Mucosa of descending colon (tissue), 3 donors: ENCODE measurements at regions not wholly inside any gene's neighbourhood (a gene's known extent, or its start where the extent isn't known, plus 50 kb on each side); places are given as distances from the start of the nearest gene placed in this dataset.

Experiments
- ATAC-seq: fragments of 200-7000 bp; cut with Tn5 transposase; one replicate; pipeline ENCODE4 v1.9.1; 2020; ENCODE audit warnings: mild to moderate bottlenecking, moderate library complexity
- DNase-seq, 3 donors: peaks; one replicate each; pipeline ENCODE4 v3.0.0-alpha.2; 2020
- H3K36me3 ChIP-seq: fragments of 200-600 bp; one replicate; pipeline ENCODE4 v1.8.0; 2021; ENCODE audit warnings: low read depth, mild to moderate bottlenecking
- H3K4me1 ChIP-seq: fragments of 200-600 bp; one replicate; pipeline ENCODE4 v1.8.0; 2021; ENCODE audit warnings: low read depth, mild to moderate bottlenecking
- H3K4me3 ChIP-seq: fragments of 200-600 bp; one replicate; pipeline ENCODE4 v1.8.0; 2021; ENCODE audit warnings: mild to moderate bottlenecking
- H3K9me3 ChIP-seq: fragments of 200-600 bp; one replicate; pipeline ENCODE4 v1.8.0; 2021; ENCODE audit warnings: mild to moderate bottlenecking
- intact Hi-C, 2 donors: fragments of 100-400 bp; cut with DNase I in 1 of 2; cut with micrococcal nuclease in 1 of 2; formaldehyde crosslinking; loops; one replicate each; pipeline versions ENCODE4 v1.11.0 to v1.11.1; 2022; cut with DNase I, micrococcal nuclease
- TF ChIP-seq, protein P1 (sequence below): fragments of 200-600 bp; IDR thresholded peaks from one replicate; pipeline ENCODE4 v1.8.0; 2022; ENCODE audit warnings: antibody characterized with exemption, mild to moderate bottlenecking
- donor health status: DM: no; HTN: no; CAD: no; lungs with moderate emphysema.
- donor health status: DM: no; HTN: no; CAD: no.
- donor health status: DM: no; HTN: yes; CAD: no.

- DNase-seq (no peak), ATAC-seq (no peak)
- no peaks in the 10 kb centered on the region for H3K4me1 ChIP-seq
- TF ChIP-seq, protein P1, sequence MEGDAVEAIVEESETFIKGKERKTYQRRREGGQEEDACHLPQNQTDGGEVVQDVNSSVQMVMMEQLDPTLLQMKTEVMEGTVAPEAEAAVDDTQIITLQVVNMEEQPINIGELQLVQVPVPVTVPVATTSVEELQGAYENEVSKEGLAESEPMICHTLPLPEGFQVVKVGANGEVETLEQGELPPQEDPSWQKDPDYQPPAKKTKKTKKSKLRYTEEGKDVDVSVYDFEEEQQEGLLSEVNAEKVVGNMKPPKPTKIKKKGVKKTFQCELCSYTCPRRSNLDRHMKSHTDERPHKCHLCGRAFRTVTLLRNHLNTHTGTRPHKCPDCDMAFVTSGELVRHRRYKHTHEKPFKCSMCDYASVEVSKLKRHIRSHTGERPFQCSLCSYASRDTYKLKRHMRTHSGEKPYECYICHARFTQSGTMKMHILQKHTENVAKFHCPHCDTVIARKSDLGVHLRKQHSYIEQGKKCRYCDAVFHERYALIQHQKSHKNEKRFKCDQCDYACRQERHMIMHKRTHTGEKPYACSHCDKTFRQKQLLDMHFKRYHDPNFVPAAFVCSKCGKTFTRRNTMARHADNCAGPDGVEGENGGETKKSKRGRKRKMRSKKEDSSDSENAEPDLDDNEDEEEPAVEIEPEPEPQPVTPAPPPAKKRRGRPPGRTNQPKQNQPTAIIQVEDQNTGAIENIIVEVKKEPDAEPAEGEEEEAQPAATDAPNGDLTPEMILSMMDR: no peak
- peaks cover 45% of the 10 kb centered on the region for H3K9me3 ChIP-seq
- H3K36me3 ChIP-seq: no peaks in the 10 kb centered on the region
- no peak overlapping the region for H3K4me3 ChIP-seq
- intact Hi-C loops: no loop called here
Observed at GRCh38 chr14:101207897-101208296, 304.4 kb upstream of the RTL1 start.

- H3K36me3 ChIP-seq: no peaks in the 10 kb centered on the region
- TF ChIP-seq, protein P1: no peak
- intact Hi-C loops: no loop called here
- DNase-seq (no peak), ATAC-seq (no peak)
- peaks cover 43% of the 10 kb centered on the region for H3K9me3 ChIP-seq
- no peaks in the 10 kb centered on the region for H3K4me1 ChIP-seq
- H3K4me3 ChIP-seq: no peak overlapping the region
Observed at GRCh38 chr14:101209594-101209993, 306.1 kb upstream of the RTL1 start.

DNA sequence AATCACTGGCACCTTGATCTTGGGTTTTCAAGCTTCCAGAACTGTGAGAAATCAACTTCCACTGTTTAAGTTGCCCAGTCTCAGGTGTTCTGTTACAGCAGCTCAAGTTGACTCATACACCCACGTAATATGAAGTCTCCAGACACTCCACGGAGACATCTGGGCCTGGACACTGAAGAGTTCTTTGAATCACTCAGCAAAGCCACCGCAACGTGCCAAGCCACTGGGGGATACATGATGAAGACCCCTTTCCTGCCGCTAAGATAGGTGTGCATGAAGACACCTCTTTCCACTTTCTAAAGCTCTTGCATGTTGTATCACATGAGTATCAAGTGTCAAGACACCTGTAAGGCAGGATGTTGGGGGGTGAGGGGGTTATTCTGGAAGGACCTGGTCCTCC is 311.7 kb upstream of the RTL1 start:
- DNase-seq (no peak), ATAC-seq (no peak)
- intact Hi-C loops: no loop called here
- Histone ChIP-seq H3K36me3 (no peaks in the 10 kb centered on the region), H3K4me3 (no peak overlapping the region), H3K4me1 (no peaks in the 10 kb centered on the region), H3K9me3 (peaks cover 3% of the 10 kb centered on the region)
- TF ChIP-seq, protein P1: no peak

DNA sequence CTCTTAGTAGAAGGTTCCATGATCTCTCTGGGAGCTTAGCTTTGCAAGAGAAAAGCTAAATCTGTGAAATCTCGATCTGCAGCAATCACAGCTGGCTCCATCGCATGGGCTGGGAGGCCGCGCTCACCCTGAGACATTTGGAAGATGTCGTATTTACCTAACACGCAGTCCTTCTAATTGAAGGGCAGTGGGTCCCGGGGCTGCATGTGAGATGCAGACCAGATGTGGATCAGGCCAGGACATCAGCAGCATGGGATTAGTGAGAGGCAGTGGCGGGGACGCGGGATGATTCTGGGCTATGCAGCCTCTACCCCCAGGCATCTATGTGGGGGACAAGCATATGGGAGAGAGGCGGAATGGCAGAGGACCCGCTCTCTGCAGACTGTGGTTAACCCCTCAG is 312.4 kb upstream of the RTL1 start:
- no peaks in the 10 kb centered on the region for H3K36me3 ChIP-seq
- DNase-seq (no peak), ATAC-seq (no peak)
- no peaks in the 10 kb centered on the region for H3K9me3 ChIP-seq
- TF ChIP-seq, protein P1: no peak
- intact Hi-C loops: no loop called here
- no peaks in the 10 kb centered on the region for H3K4me1 ChIP-seq
- H3K4me3 ChIP-seq: no peak overlapping the region

GRCh38 chr14:101216366-101217079 is 313.0 kb upstream of the RTL1 start:
- intact Hi-C loops: no loop called here
- Histone ChIP-seq H3K36me3 (no peaks in the 10 kb centered on the region), H3K4me3 (no peak overlapping the region), H3K4me1 (no peaks in the 10 kb centered on the region), H3K9me3 (no peaks in the 10 kb centered on the region)
- TF ChIP-seq, protein P1: no peak
- ATAC-seq (no peak), DNase-seq (no peak)

DNA sequence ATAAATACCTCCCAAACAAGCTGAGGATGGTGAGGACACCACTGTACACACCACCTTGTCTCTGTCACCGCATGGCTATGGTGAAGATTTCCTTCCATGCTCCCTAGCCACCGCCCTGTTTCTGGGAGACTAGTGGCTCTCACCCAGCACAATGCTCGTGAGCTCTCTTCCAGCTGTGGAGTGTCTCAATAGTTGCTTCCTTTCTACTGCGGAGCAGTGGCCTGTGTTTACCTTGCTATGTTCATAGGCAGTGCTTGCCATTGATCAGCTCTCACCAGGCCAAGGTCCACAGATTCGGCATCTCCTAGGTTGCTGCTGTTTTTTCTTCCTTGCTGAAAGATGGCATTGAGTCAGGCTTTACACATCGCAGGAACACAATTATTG is 313.6 kb upstream of the RTL1 start:
- H3K4me3 ChIP-seq: no peak overlapping the region
- H3K36me3 ChIP-seq: no peaks in the 10 kb centered on the region
- DNase-seq (no peak), ATAC-seq (no peak)
- TF ChIP-seq, protein P1: no peak
- H3K9me3 ChIP-seq: no peaks in the 10 kb centered on the region
- intact Hi-C loops: no loop called here
- no peaks in the 10 kb centered on the region for H3K4me1 ChIP-seq
